Trophoblast cell (in vitro differentiated cells and primary cell): ENCODE measurements at regions not wholly inside any gene's neighbourhood (a gene's known extent, or its start where the extent isn't known, plus 50 kb on each side); places are given as distances from the start of the nearest gene placed in this dataset.

Source experiments
- DNase-seq, 2 donors: peaks; one replicate each; pipeline ENCODE4 v3.0.0-alpha.2; 2016
- H2AFZ ChIP-seq: 2 replicates; pipeline ENCODE4 v1.6.1; 2013; ENCODE audit warnings: low read length, moderate library complexity, mild to moderate bottlenecking; ENCODE audit not compliant: insufficient read depth, poor library complexity
- H2AK5ac ChIP-seq: 2 replicates; pipeline ENCODE4 v1.6.1; 2013; ENCODE audit warnings: mild to moderate bottlenecking, low read length
- H2BK120ac ChIP-seq: 2 replicates; pipeline ENCODE4 v1.6.1; 2013; ENCODE audit warnings: low read length, mild to moderate bottlenecking, moderate library complexity; ENCODE audit not compliant: insufficient read depth, poor library complexity
- H2BK12ac ChIP-seq: 2 replicates; pipeline ENCODE4 v1.6.1; 2013; ENCODE audit warnings: mild to moderate bottlenecking, low read length, moderate library complexity
- H2BK5ac ChIP-seq: 2 replicates; pipeline ENCODE4 v1.6.1; 2013; ENCODE audit warnings: low read length, low read depth, moderate library complexity, mild to moderate bottlenecking; ENCODE audit not compliant: poor library complexity
- H3K14ac ChIP-seq: 2 replicates; pipeline ENCODE4 v1.6.1; 2013; ENCODE audit warnings: mild to moderate bottlenecking, low read length
- H3K18ac ChIP-seq: 2 replicates; pipeline ENCODE4 v1.6.1; 2013; ENCODE audit warnings: mild to moderate bottlenecking, low read length
- H3K23ac ChIP-seq: 2 replicates; pipeline ENCODE4 v1.6.1; 2013; ENCODE audit warnings: low read length
- H3K27ac ChIP-seq: 2 replicates; pipeline ENCODE4 v1.5.1; 2013; ENCODE audit warnings: low read depth, mild to moderate bottlenecking, inconsistent platforms, low read length, moderate library complexity
- H3K27me3 ChIP-seq: 2 replicates; pipeline ENCODE4 v1.6.1; 2013; ENCODE audit warnings: inconsistent platforms, mild to moderate bottlenecking, low read length, moderate library complexity; ENCODE audit not compliant: insufficient read depth
- H3K36me3 ChIP-seq, 2 experiments: 1 replicate in 1 of 2; 2 replicates in 1 of 2; pipeline ENCODE4 v1.6.1; 2013; ENCODE audit warnings: low read length in 2 of 2, mild to moderate bottlenecking in 2 of 2, moderate library complexity in 1 of 2; ENCODE audit not compliant: insufficient read depth in 2 of 2, control insufficient read depth in 1 of 2
- H3K4ac ChIP-seq: 2 replicates; pipeline ENCODE4 v1.6.1; 2013; ENCODE audit warnings: low read depth, mild to moderate bottlenecking, low read length, moderate library complexity
- H3K4me1 ChIP-seq, 2 experiments: 1 replicate in 1 of 2; 2 replicates in 1 of 2; pipeline ENCODE4 v1.6.1; 2013; ENCODE audit warnings: low read length in 2 of 2, mild to moderate bottlenecking in 2 of 2, moderate library complexity in 1 of 2; ENCODE audit not compliant: insufficient read depth in 2 of 2, control insufficient read depth in 1 of 2
- H3K4me2 ChIP-seq: 2 replicates; pipeline ENCODE4 v1.6.1; 2013; ENCODE audit warnings: inconsistent platforms, mild to moderate bottlenecking, low read length, moderate library complexity
- H3K4me3 ChIP-seq: 2 replicates; pipeline ENCODE4 v1.5.1; 2013; ENCODE audit warnings: mild to moderate bottlenecking, low read depth, low read length, inconsistent platforms
- H3K79me1 ChIP-seq: one replicate; pipeline ENCODE4 v1.6.1; 2013; ENCODE audit warnings: low read length
- H3K79me2 ChIP-seq: 2 replicates; pipeline ENCODE4 v1.6.1; 2013; ENCODE audit warnings: low read length, mild to moderate bottlenecking; ENCODE audit not compliant: control insufficient read depth, insufficient read depth, poor library complexity
- H3K9ac ChIP-seq: 2 replicates; pipeline ENCODE4 v1.6.1; 2013; ENCODE audit warnings: mild to moderate bottlenecking, low read length
- H3K9me3 ChIP-seq: 2 replicates; pipeline ENCODE4 v1.6.1; 2013; ENCODE audit warnings: low read depth, mild to moderate bottlenecking, control low read depth, inconsistent platforms, low read length; ENCODE audit not compliant: insufficient read depth
- H4K12ac ChIP-seq: 2 replicates; pipeline ENCODE4 v1.6.1; 2013; ENCODE audit warnings: low read depth, mild to moderate bottlenecking, low read length, moderate library complexity
- H4K8ac ChIP-seq: 2 replicates; pipeline ENCODE4 v1.6.1; 2013; ENCODE audit warnings: low read depth, mild to moderate bottlenecking, low read length, moderate library complexity
- H4K91ac ChIP-seq: one replicate; pipeline ENCODE4 v1.6.1; 2013; ENCODE audit warnings: low read depth, mild to moderate bottlenecking, low read length, moderate library complexity
- WGBS: extraction: QIAGEN DNeasy Blood & Tissue Kit; methylation state at CpG from one replicate; pipeline ENCODE4 v1.1.7; 2013; ENCODE audit warnings: missing lambda C conversion rate; ENCODE audit not compliant: insufficient read length, insufficient coverage; ENCODE audit errors: extremely low coverage; 5-methylcytosine and 5-hydroxymethylcytosine counted together

DNA sequence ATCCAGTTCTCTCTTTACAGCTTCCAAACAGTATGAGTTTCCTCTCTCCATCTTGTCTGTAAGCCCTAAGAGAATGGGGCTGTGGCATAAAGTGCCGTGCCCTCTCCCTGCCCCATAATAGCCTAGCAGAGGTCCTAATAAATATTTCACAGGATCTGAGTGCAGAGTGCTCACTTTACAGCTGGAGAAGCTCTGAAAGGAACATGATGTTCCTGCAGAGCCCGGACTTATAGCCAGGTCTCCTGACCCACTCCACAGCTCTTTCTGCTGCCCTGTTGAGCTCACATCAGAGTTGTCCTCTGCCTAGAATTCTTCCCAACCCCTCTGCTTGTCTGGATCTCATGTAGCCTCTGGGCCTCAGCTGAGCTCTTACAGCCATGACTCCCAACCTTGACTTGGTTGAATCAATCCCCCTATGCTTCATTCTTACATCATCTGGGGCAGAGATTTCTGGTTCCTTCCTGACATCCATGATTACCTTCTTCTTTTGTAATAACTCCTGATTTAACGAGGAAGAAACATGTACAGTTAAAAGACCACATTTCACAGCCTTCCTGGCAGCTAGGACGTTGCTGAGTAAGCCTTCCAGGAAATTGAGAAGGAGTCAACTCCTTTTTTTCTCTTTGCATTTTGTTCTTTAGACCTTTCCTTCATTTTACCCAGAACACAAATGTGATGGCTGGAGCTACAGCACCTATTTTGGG, 135.3 kb downstream of the RPLP1 start:
- Histone ChIP-seq H4K12ac (no peak overlapping the region), H3K23ac (no peak overlapping the region), H3K4me3 (no peak overlapping the region), H3K9ac (no peak overlapping the region), H3K14ac (no peak overlapping the region), H3K36me3 (no peaks in the 10 kb centered on the region), H3K18ac (no peak overlapping the region), H4K91ac (no peak overlapping the region), H2AFZ (no peak overlapping the region), H2AK5ac (no peak overlapping the region), H3K27me3 (no peaks in the 10 kb centered on the region), H3K79me2 (no peaks in the 10 kb centered on the region), H3K4ac (no peak overlapping the region), H3K27ac (no peak overlapping the region), H3K9me3 (no peaks in the 10 kb centered on the region), H3K79me1 (no peaks in the 10 kb centered on the region), H2BK120ac (no peak overlapping the region), H3K4me2 (no peak overlapping the region), H2BK5ac (no peak overlapping the region), H2BK12ac (no peak overlapping the region), H3K4me1 (no peaks in the 10 kb centered on the region), H4K8ac (no peak overlapping the region)
- no peak for DNase-seq
- WGBS: no CpG with 5 or more reads among the region's 4 CpGs

- Histone ChIP-seq H3K27me3 (no peaks in the 10 kb centered on the region), H3K4me3 (no peak overlapping the region), H4K91ac (no peak overlapping the region), H3K18ac (no peak overlapping the region), H3K36me3 (no peaks in the 10 kb centered on the region), H4K8ac (no peak overlapping the region), H3K23ac (no peak overlapping the region), H2BK12ac (no peak overlapping the region), H3K79me2 (no peaks in the 10 kb centered on the region), H4K12ac (no peak overlapping the region), H2BK5ac (no peak overlapping the region), H3K4me1 (no peaks in the 10 kb centered on the region), H3K4me2 (no peak overlapping the region), H2BK120ac (no peak overlapping the region), H3K9me3 (peaks cover 5% of the 10 kb centered on the region), H3K14ac (no peak overlapping the region), H3K79me1 (no peaks in the 10 kb centered on the region), H3K27ac (no peak overlapping the region), H3K4ac (no peak overlapping the region), H2AK5ac (no peak overlapping the region), H3K9ac (no peak overlapping the region), H2AFZ (no peak overlapping the region)
- no CpG with 5 or more reads among the region's 8 CpGs for WGBS
- DNase-seq: no peak
Measured at GRCh38 chr15:69590201-69590710, 137.6 kb downstream of the RPLP1 start.

DNA sequence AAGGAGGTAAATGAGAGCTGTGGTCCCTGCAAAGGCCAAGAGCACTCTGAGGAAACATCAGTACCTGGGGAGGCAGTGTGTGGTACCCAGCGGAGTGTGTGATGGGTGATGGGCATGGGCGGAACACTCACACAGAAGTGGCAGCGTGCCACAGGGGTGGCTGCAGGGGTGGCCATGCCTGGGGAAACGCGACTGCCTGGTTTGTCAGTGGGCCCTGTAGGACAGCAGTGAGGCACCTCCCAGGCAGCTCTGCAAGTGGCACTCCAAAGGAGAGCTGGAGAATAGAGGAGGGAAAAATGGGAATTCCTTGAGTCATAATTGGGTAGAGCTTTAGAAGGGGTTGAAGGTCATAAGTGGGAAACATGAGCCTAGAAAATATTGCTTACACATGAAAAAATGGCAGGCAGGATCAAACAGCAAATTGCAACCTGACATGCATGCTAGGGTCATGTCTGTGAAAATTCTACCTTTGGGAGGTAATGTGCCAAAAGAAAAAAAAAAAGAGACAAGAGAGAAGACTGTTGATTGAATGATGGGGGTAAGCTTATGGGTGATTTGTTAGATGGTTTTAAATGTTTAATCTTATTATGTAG, 138.4 kb downstream of the RPLP1 start:
- no peak overlapping the region for H3K4me3 ChIP-seq
- H4K91ac ChIP-seq: no peak overlapping the region
- peaks cover 5% of the 10 kb centered on the region for H3K9me3 ChIP-seq
- H3K14ac ChIP-seq: no peak overlapping the region
- H3K79me1 ChIP-seq: no peaks in the 10 kb centered on the region
- H4K8ac ChIP-seq: no peak overlapping the region
- no peaks in the 10 kb centered on the region for H3K27me3 ChIP-seq
- no peak overlapping the region for H3K27ac ChIP-seq
- no peaks in the 10 kb centered on the region for H3K36me3 ChIP-seq
- peak overlapping the region; percentile 27 for H3K23ac ChIP-seq
- WGBS: no CpG with 5 or more reads among the region's 5 CpGs
- H2BK5ac ChIP-seq: no peak overlapping the region
- H2AFZ ChIP-seq: no peak overlapping the region
- H2BK120ac ChIP-seq: no peak overlapping the region
- no peak overlapping the region for H3K18ac ChIP-seq
- no peak for DNase-seq
- no peak overlapping the region for H2BK12ac ChIP-seq
- H2AK5ac ChIP-seq: no peak overlapping the region
- H3K79me2 ChIP-seq: no peaks in the 10 kb centered on the region
- peaks cover 0 to 5% of the 10 kb centered on the region in 2 experiments for H3K4me1 ChIP-seq
- no peak overlapping the region for H3K4ac ChIP-seq
- no peak overlapping the region for H4K12ac ChIP-seq
- H3K4me2 ChIP-seq: no peak overlapping the region
- peak overlapping the region; percentile 42 for H3K9ac ChIP-seq

DNA sequence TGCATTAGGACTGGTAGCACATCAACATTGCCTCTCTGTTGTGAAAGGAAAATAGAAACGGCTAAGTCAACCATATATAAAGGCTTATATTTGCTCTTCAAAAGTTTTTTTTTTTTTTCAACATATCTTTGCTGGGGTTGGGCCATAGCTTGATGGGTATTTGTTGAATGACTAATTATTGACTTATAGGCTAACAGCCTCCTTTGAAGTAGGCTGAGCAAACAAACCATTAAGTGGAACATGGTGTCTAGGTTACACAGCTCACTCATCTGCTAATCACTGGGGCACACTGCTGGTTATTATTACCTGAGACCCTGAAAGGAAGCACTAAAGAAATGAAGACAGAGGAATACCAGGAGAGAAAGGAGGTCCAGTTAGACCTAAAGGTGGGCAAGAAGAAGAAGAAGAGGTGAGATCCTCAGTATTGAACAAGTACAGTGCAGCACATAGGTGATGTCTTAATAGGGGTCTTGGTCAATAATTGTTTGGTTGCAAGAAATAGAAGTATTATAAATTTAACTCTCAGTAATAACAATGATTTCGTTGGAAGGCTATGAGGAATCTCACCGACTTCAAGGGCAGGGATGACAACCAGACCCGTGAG, 139.4 kb downstream of the RPLP1 start:
- Histone ChIP-seq H3K79me1 (no peaks in the 10 kb centered on the region), H2BK12ac (no peak overlapping the region), H3K4ac (no peak overlapping the region), H2BK120ac (no peak overlapping the region), H4K91ac (no peak overlapping the region), H3K9me3 (peaks cover 5% of the 10 kb centered on the region), H3K14ac (no peak overlapping the region), H2AFZ (no peak overlapping the region), H3K9ac (no peak overlapping the region), H2BK5ac (no peak overlapping the region), H3K27me3 (no peaks in the 10 kb centered on the region), H3K4me3 (no peak overlapping the region), H3K27ac (no peak overlapping the region), H3K79me2 (no peaks in the 10 kb centered on the region), H3K4me1 (peaks cover 0 to 5% of the 10 kb centered on the region in 2 experiments), H3K4me2 (no peak overlapping the region), H3K23ac (no peak overlapping the region), H4K8ac (no peak overlapping the region), H3K36me3 (no peaks in the 10 kb centered on the region), H2AK5ac (no peak overlapping the region), H3K18ac (no peak overlapping the region), H4K12ac (no peak overlapping the region)
- no peak for DNase-seq
- no CpG with 5 or more reads among the region's 4 CpGs for WGBS
